ENCODE measurements at regions not wholly inside any gene's neighbourhood (a gene's known extent, or its start where the extent isn't known, plus 50 kb on each side); places are given as distances from the start of the nearest gene placed in this dataset.

- TF ChIP-seq, protein P1, sequence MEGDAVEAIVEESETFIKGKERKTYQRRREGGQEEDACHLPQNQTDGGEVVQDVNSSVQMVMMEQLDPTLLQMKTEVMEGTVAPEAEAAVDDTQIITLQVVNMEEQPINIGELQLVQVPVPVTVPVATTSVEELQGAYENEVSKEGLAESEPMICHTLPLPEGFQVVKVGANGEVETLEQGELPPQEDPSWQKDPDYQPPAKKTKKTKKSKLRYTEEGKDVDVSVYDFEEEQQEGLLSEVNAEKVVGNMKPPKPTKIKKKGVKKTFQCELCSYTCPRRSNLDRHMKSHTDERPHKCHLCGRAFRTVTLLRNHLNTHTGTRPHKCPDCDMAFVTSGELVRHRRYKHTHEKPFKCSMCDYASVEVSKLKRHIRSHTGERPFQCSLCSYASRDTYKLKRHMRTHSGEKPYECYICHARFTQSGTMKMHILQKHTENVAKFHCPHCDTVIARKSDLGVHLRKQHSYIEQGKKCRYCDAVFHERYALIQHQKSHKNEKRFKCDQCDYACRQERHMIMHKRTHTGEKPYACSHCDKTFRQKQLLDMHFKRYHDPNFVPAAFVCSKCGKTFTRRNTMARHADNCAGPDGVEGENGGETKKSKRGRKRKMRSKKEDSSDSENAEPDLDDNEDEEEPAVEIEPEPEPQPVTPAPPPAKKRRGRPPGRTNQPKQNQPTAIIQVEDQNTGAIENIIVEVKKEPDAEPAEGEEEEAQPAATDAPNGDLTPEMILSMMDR (IDR thresholded peaks at IDR 0.05; ENCODE audit: extremely low read depth in 1 of 2, insufficient read depth in 1 of 2, low read depth in 1 of 2, low read length in 2 of 2): no peak
- TF ChIP-seq POLR2AphosphoS5 (IDR thresholded peaks at IDR 0.05; ENCODE audit: insufficient read depth, low read depth, low read length) (no peak), EZH2 (IDR thresholded peaks at IDR 0.05; ENCODE audit: borderline replicate concordance, low read depth, low read length, severe bottlenecking) (no peak), MYC (IDR thresholded peaks at IDR 0.05; ENCODE audit: low read depth, low read length) (no peak), POLR2A (IDR thresholded peaks at IDR 0.05; ENCODE audit: low read depth, low read length) (no peak), JUN (IDR thresholded peaks at IDR 0.05; ENCODE audit: borderline replicate concordance, insufficient read depth, insufficient read length, low read depth) (no peak), MAX (IDR thresholded peaks at IDR 0.05; ENCODE audit: insufficient read depth, insufficient read length) (no peak), GATA2 (IDR thresholded peaks at IDR 0.05; ENCODE audit: insufficient read depth, insufficient read length, low read depth, low read length) (no peak), FOS (IDR thresholded peaks at IDR 0.05; ENCODE audit: borderline replicate concordance, insufficient read depth, low read length) (no peak)
These were observed 303.6 kb upstream of the KIF2A start for GRCh38 chr5:62002436-62002835.
